ENCODE measurements at regions not wholly inside any gene's neighbourhood (a gene's known extent, or its start where the extent isn't known, plus 50 kb on each side); places are given as distances from the start of the nearest gene placed in this dataset.

DNA sequence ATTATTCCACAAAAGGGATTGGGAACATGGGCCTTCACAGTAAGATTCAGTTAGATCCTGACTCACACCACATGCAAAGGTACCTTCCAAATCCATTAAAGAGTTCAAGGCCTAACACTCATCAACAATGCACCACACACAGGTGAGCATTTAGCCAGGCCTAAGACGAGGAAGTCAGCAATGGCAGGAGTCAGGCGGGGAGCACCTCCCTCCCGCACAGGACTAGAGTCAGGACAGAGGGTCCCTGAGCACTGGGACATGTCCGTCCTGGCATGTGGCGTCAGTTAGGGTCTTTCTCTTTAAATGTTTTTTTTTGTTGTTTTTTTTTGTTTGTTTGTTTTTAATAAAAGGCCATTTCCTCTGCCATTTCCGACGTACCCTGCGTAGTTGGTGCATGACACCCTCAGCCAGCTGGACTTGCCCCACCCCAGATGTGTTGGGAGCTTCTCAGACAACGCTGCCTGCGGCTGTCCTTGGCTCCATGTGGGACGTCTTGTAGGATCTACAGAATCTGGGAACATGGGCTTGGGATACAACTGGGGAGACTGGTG is 1458.6 kb downstream of the BRD1 start:
- no peak overlapping the region for H3K4me3 ChIP-seq (replicated peaks; ENCODE audit: low read depth, low read length)
- TF ChIP-seq, protein P1, sequence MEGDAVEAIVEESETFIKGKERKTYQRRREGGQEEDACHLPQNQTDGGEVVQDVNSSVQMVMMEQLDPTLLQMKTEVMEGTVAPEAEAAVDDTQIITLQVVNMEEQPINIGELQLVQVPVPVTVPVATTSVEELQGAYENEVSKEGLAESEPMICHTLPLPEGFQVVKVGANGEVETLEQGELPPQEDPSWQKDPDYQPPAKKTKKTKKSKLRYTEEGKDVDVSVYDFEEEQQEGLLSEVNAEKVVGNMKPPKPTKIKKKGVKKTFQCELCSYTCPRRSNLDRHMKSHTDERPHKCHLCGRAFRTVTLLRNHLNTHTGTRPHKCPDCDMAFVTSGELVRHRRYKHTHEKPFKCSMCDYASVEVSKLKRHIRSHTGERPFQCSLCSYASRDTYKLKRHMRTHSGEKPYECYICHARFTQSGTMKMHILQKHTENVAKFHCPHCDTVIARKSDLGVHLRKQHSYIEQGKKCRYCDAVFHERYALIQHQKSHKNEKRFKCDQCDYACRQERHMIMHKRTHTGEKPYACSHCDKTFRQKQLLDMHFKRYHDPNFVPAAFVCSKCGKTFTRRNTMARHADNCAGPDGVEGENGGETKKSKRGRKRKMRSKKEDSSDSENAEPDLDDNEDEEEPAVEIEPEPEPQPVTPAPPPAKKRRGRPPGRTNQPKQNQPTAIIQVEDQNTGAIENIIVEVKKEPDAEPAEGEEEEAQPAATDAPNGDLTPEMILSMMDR (IDR thresholded peaks at IDR 0.05; ENCODE audit: low read depth, low read length, missing control alignments) = no peak
- DNase-seq (ENCODE audit: extremely low read depth, low read depth) = no peak

DNA sequence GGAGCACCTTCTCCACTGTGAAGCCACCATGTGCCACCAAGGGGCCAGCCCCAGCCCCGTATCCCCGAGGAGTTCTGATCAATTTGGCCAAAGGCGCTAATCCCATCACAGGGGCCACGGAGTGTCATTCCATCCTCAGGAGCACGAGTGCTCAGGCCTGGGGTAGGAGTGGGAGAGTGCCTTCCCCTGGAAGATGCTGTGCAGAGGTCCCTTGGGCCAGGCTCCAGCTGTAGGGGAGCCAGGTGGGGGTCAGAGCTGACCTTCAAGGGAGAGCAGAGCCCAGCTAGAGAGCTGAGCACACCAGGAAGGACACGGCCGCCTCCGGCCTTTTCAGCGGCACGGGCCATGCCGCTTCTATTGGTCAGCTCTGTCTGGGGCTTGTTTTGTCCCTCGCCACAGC is 1459.9 kb downstream of the BRD1 start:
- TF ChIP-seq, protein P1 (IDR thresholded peaks at IDR 0.05; ENCODE audit: low read depth, low read length, missing control alignments) = no peak
- no peak for DNase-seq (ENCODE audit: extremely low read depth, low read depth)
- no peak overlapping the region for H3K4me3 ChIP-seq (replicated peaks; ENCODE audit: low read depth, low read length)

GRCh38 chr22:48366591-48366990 is 1461.1 kb downstream of the BRD1 start:
- TF ChIP-seq, protein P1 (IDR thresholded peaks at IDR 0.05; ENCODE audit: low read depth, low read length, missing control alignments) = no peak
- H3K4me3 ChIP-seq (replicated peaks; ENCODE audit: low read depth, low read length) = no peak overlapping the region
- no peak for DNase-seq (ENCODE audit: extremely low read depth, low read depth)

DNA sequence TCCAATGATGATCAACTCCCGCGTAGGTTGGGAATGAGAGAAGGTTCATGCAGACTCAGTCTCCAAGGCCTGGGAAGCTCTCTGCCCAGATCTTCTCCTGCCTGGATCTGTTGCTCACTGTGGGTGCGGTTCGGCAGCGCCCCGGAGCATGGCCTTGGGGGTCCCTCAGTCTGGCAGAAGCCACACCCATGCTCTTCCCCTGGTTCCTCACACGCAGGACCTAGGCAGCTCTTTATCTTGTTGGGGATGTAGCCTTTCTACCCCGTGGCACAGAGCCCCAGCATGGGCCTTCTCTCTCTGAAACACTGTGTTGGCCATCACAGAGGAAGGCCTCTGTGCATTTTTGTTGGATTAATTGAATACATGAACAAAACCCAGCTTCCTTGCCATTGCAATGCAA is 1461.6 kb downstream of the BRD1 start:
- TF ChIP-seq, protein P1 (IDR thresholded peaks at IDR 0.05; ENCODE audit: low read depth, low read length, missing control alignments) = no peak
- DNase-seq (ENCODE audit: extremely low read depth, low read depth) = no peak
- H3K4me3 ChIP-seq (replicated peaks; ENCODE audit: low read depth, low read length) = no peak overlapping the region

- no peak overlapping the region for H3K4me3 ChIP-seq (replicated peaks; ENCODE audit: low read depth, low read length)
- TF ChIP-seq, protein P1 (IDR thresholded peaks at IDR 0.05; ENCODE audit: low read depth, low read length, missing control alignments) = no peak
- DNase-seq (ENCODE audit: extremely low read depth, low read depth) = no peak
Measured at GRCh38 chr22:48365386-48365785, 1462.3 kb downstream of the BRD1 start.

- TF ChIP-seq, protein P1 (IDR thresholded peaks at IDR 0.05; ENCODE audit: low read depth, low read length, missing control alignments) = no peak
- DNase-seq (ENCODE audit: extremely low read depth, low read depth) = no peak
- H3K4me3 ChIP-seq (replicated peaks; ENCODE audit: low read depth, low read length) = no peak overlapping the region
Measured at GRCh38 chr22:48362721-48363404, 1464.8 kb downstream of the BRD1 start.
